Right hindlimb (tissue), 1 donor: ENCODE measurements at regions not wholly inside any gene's neighbourhood (a gene's known extent, or its start where the extent isn't known, plus 50 kb on each side); places are given as distances from the start of the nearest gene placed in this dataset.

Experiments used
- DNase-seq: peaks from one replicate; pipeline ENCODE4 v3.0.0-alpha.2; 2018

GRCh38 chr18:25425024-25425423, 73.1 kb upstream of the ZNF521 start:
- DNase-seq = no peak

- no peak for DNase-seq
These were observed 71.8 kb upstream of the ZNF521 start for GRCh38 chr18:25423760-25424159.

- DNase-seq = no peak
These were observed 71.3 kb upstream of the ZNF521 start for GRCh38 chr18:25423267-25423666.

GRCh38 chr18:25422230-25422629, 70.3 kb upstream of the ZNF521 start:
- DNase-seq = no peak

- peak; percentile 19 for DNase-seq
These were observed 68.3 kb upstream of the ZNF521 start for GRCh38 chr18:25420077-25420825.

GRCh38 chr18:25416374-25416773, 64.4 kb upstream of the ZNF521 start:
- no peak for DNase-seq

- DNase-seq = no peak
These were observed 58.0 kb upstream of the ZNF521 start for GRCh38 chr18:25409971-25410370.

GRCh38 chr18:25408293-25408692, 56.3 kb upstream of the ZNF521 start:
- DNase-seq = no peak
